ENCODE measurements at regions not wholly inside any gene's neighbourhood (a gene's known extent, or its start where the extent isn't known, plus 50 kb on each side); places are given as distances from the start of the nearest gene placed in this dataset.
"Not testable (repeated sequence)": the region's sequence is repeated elsewhere in the genome, so short reads cannot be mapped to it uniquely, and the experiment has no call there.

DNA sequence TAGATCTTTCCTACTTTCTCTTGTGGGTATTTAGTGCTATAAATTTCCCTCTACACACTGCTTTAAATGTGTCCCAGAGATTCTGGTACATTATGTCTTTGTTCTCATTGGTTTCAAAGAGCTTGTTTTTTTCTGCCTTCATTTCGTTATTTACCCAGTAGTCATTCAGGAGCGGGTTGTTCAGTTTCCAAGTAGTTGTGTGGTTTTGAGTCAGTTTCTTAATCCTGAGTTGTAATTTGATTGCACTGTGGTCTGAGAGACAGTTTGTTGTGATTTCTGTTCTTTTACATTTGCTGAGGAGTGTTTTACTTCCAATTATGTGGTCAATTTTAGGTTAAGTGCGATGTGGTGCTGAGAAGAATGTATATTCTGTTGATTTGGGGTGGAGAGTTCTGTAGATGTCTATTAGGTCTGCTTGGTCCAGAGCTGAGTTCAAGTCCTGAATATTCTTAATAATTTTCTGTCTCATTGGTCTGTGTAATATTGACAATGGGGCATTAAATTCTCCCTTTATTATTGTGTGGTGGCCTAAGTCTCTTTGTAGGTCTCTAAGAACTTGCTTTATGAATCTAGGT, 72.9 kb downstream of the NFKBIZ start:
- ATAC-seq; H3K79me2 ChIP-seq (ENCODE audit: insufficient read depth, low read length); DNase-seq (ENCODE audit: low read depth, low spot score); H2AFZ ChIP-seq (ENCODE audit: low read depth, low read length, poor library complexity, severe bottlenecking); H3K4me2 ChIP-seq (ENCODE audit: low read length); H4K20me1 ChIP-seq (ENCODE audit: insufficient read depth); H3K27me3 ChIP-seq (ENCODE audit: insufficient read depth, low read length); H3K9me2 ChIP-seq (ENCODE audit: insufficient read depth); H3K4me1 ChIP-seq (ENCODE audit: control insufficient read depth in 1 of 2, insufficient read depth in 2 of 2, low read length in 2 of 2); intact Hi-C loops (cut with micrococcal nuclease); H3K27ac ChIP-seq (ENCODE audit: low read depth, low read length); H3K9me3 ChIP-seq (ENCODE audit: control insufficient read depth in 1 of 2, insufficient read depth in 1 of 2, low read depth in 1 of 2, low read length in 2 of 2); H3K4me3 ChIP-seq (replicated peaks in 1 of 2; ENCODE audit: low read depth in 1 of 2, low read length in 2 of 2); H3K9ac ChIP-seq (ENCODE audit: low read length); POLR2A ChIA-PET; H3K36me3 ChIP-seq (ENCODE audit: control insufficient read depth in 1 of 2, insufficient read depth in 2 of 2, low read length in 2 of 2); CTCF ChIA-PET; BruUV-seq (replicated peaks); RAD21 ChIA-PET (ENCODE audit: low non-redundant PET in 1 of 2, low total read pairs in 2 of 2, uncharacterized antibody in 2 of 2, unreplicated experiment in 2 of 2): not testable (repeated sequence)

DNA sequence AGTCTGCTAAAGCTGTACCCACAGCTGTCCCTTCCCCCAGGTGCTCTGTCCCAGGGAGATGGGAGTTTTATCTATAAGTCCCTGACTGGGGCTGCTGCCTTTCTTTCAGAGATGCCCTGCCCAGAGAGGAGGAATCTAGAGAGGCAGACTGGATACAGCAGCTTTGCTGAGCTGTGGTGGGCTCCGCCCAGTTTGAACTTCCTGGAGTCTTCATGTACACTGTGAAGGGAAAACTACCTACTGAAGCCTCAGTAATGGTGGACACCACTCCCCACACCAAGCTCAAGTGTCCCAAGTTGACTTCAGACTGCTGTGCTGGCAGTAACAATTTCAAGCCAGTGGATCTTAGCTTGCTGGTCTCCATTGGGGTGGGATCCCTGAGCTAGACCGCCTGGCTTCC, 75.3 kb downstream of the NFKBIZ start:
- intact Hi-C loops (cut with micrococcal nuclease); BruUV-seq (replicated peaks); POLR2A ChIA-PET; H3K4me1 ChIP-seq (ENCODE audit: control insufficient read depth in 1 of 2, insufficient read depth in 2 of 2, low read length in 2 of 2); ATAC-seq; H3K4me3 ChIP-seq (replicated peaks in 1 of 2; ENCODE audit: low read depth in 1 of 2, low read length in 2 of 2); H4K20me1 ChIP-seq (ENCODE audit: insufficient read depth); H3K79me2 ChIP-seq (ENCODE audit: insufficient read depth, low read length); DNase-seq (ENCODE audit: low read depth, low spot score); H3K9me3 ChIP-seq (ENCODE audit: control insufficient read depth in 1 of 2, insufficient read depth in 1 of 2, low read depth in 1 of 2, low read length in 2 of 2); H3K4me2 ChIP-seq (ENCODE audit: low read length); H3K36me3 ChIP-seq (ENCODE audit: control insufficient read depth in 1 of 2, insufficient read depth in 2 of 2, low read length in 2 of 2); H3K9ac ChIP-seq (ENCODE audit: low read length); H3K27ac ChIP-seq (ENCODE audit: low read depth, low read length); H3K9me2 ChIP-seq (ENCODE audit: insufficient read depth); CTCF ChIA-PET; H2AFZ ChIP-seq (ENCODE audit: low read depth, low read length, poor library complexity, severe bottlenecking); H3K27me3 ChIP-seq (ENCODE audit: insufficient read depth, low read length): not testable (repeated sequence)
- RAD21 ChIA-PET (ENCODE audit: low non-redundant PET in 1 of 2, low total read pairs in 2 of 2, uncharacterized antibody in 2 of 2, unreplicated experiment in 2 of 2): interaction anchor here in 1 of 2 experiments (0.6 kb wide), 1 partner anchor 57 kb away, joined by 4 read pairs; no protein-coding TSS in a partner anchor

DNA sequence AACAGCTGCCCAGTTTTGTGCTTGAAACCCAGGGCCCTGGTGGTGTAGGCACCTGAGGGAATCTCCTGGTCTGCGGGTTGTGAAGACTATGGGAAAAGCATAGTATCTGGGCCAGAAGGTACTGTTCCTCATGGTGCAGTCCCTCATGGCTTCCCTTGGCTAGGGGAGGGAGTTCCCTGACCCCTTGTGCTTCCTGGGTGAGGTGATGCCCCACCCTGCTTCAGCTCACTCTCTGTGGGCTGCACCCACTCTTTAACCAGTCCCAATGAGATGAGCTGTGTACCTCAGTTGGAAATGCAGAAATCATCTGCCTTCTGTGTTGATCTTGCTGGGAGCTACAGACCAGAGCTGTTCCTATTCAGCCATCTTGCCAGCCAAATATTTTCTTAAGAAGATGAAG, 75.8 kb downstream of the NFKBIZ start:
- H3K79me2 ChIP-seq (ENCODE audit: insufficient read depth, low read length); H3K4me3 ChIP-seq (replicated peaks in 1 of 2; ENCODE audit: low read depth in 1 of 2, low read length in 2 of 2); DNase-seq (ENCODE audit: low read depth, low spot score); POLR2A ChIA-PET; H2AFZ ChIP-seq (ENCODE audit: low read depth, low read length, poor library complexity, severe bottlenecking); CTCF ChIA-PET; H3K9ac ChIP-seq (ENCODE audit: low read length); intact Hi-C loops (cut with micrococcal nuclease); H3K27me3 ChIP-seq (ENCODE audit: insufficient read depth, low read length); ATAC-seq; H4K20me1 ChIP-seq (ENCODE audit: insufficient read depth); H3K36me3 ChIP-seq (ENCODE audit: control insufficient read depth in 1 of 2, insufficient read depth in 2 of 2, low read length in 2 of 2); H3K27ac ChIP-seq (ENCODE audit: low read depth, low read length); H3K4me1 ChIP-seq (ENCODE audit: control insufficient read depth in 1 of 2, insufficient read depth in 2 of 2, low read length in 2 of 2); H3K9me2 ChIP-seq (ENCODE audit: insufficient read depth); H3K9me3 ChIP-seq (ENCODE audit: control insufficient read depth in 1 of 2, insufficient read depth in 1 of 2, low read depth in 1 of 2, low read length in 2 of 2); BruUV-seq (replicated peaks); H3K4me2 ChIP-seq (ENCODE audit: low read length): not testable (repeated sequence)
- RAD21 ChIA-PET (ENCODE audit: low non-redundant PET in 1 of 2, low total read pairs in 2 of 2, uncharacterized antibody in 2 of 2, unreplicated experiment in 2 of 2): interaction anchor here in 1 of 2 experiments (0.6 kb wide), 1 partner anchor 57 kb away, joined by 4 read pairs; no protein-coding TSS in a partner anchor

Measured in HCT116 (cell line).